Heart right ventricle (tissue), 16 donors: ENCODE measurements at regions not wholly inside any gene's neighbourhood (a gene's known extent, or its start where the extent isn't known, plus 50 kb on each side); places are given as distances from the start of the nearest gene placed in this dataset.
A peak's percentile ranks its signal among the peaks of the same experiment; 100 is the strongest.

Experiments used
- ATAC-seq, 8 donors: fragments of 200-7000 bp; cut with Tn5 transposase; one replicate each; pipeline ENCODE4 v1.9.1; 2020; ENCODE audit warnings: mild to moderate bottlenecking in 8 of 8, moderate library complexity in 8 of 8, moderate number of reproducible peaks in 1 of 8
- DNase-seq, 2 donors: peaks; one replicate each; pipeline ENCODE4 v3.0.0-alpha.2; 2020
- H3K27ac ChIP-seq, 10 donors: fragments of 200-600 bp; sonication (generic) in 2 of 10; one replicate each; pipeline versions ENCODE4 v1.5.0 to v1.8.0; 2020 to 2022; ENCODE audit warnings: mild to moderate bottlenecking in 3 of 10
- H3K27me3 ChIP-seq, 7 donors: fragments of 200-600 bp; one replicate each; pipeline ENCODE4 v1.8.0; 2021 to 2022; ENCODE audit warnings: mild to moderate bottlenecking in 2 of 7
- H3K36me3 ChIP-seq, 9 donors: fragments of 200-600 bp; sonication (generic) in 1 of 9; one replicate each; pipeline versions ENCODE4 v1.5.0 to v1.8.0; 2020 to 2022; ENCODE audit warnings: mild to moderate bottlenecking in 2 of 9
- H3K4me1 ChIP-seq, 9 donors: fragments of 200-600 bp; sonication (generic) in 1 of 9; one replicate each; pipeline versions ENCODE4 v1.5.0 to v1.8.0; 2020 to 2022; ENCODE audit warnings: mild to moderate bottlenecking in 4 of 9
- H3K4me3 ChIP-seq, 10 donors: fragments of 200-600 bp; sonication (generic) in 2 of 10; one replicate each; pipeline versions ENCODE4 v1.5.0 to v1.8.0; 2020 to 2022; ENCODE audit warnings: mild to moderate bottlenecking in 7 of 10, moderate library complexity in 2 of 10
- H3K9me3 ChIP-seq, 11 donors: fragments of 200-600 bp in 10 of 11; sonication (generic) in 2 of 11; one replicate each; pipeline versions ENCODE4 v1.5.0 to v1.8.0; 2013 to 2022; ENCODE audit warnings: mild to moderate bottlenecking in 2 of 11, control low read depth in 1 of 11, moderate library complexity in 1 of 11
- WGBS, 2 donors: extraction: QIAGEN DNeasy Blood & Tissue Kit; methylation state at CpG; one replicate each; pipeline ENCODE4 v1.1.7; 2013; ENCODE audit warnings: inconsistent platforms in 1 of 2; 5-methylcytosine and 5-hydroxymethylcytosine counted together
- intact Hi-C, 10 donors: fragments of 100-400 bp; cut with DNase I; formaldehyde crosslinking; loops; one replicate each; pipeline versions ENCODE4 v1.11.1 to v1.14.2; 2022
- TF ChIP-seq, protein P1 (sequence below), 9 donors: fragments of 200-600 bp; sonication (generic) in 2 of 9; IDR thresholded peaks; one replicate each; pipeline versions ENCODE4 v1.5.0 to v1.8.0; 2021 to 2022; ENCODE audit warnings: antibody characterized with exemption in 9 of 9, mild to moderate bottlenecking in 5 of 9, moderate library complexity in 1 of 9
- donor health status: Arrhythmogenic right ventricular cardiomyopathy.
- donor health status: ischemic (EF 13 %, LVEDD 7.1; RV severe dilation, severe dysfunction).
- donor health status: healthy with polysubstance abuse.
- donor health status: DM: no; HTN: yes; CAD: no.
- donor health status: DM: no; HTN: no; CAD: no.
- donor health status: ischemic (EF 25% LVEDD 6.9; RV normal size, moderate dysfunction).
- donor health status: ischemic (EF 25% LVEDD 5.7; RV mildly dilated, moderate dysfunction).
- donor health status: healthy.
- donor health status: DM: yes; HTN: yes; CAD: no.
- donor health status: Ischemic cardiomyopathy.
- donor health status: ischemic (EF 35%, LVEDD 5.7; RV mildly dilated, moderate dysfunction).
- donor health status: nonischemic (EF 11% LVEDD 7.7; RV severe dilation, severe dysfunction).
- donor health status: DM: yes; HTN: yes; CAD: no.
- donor health status: PGD.
- donor health status: ischemic (EF 29% LVEDD 5.4; RV normal size, mild dysfunction).
- donor health status: nonischemic (EF 23%, LVEDD 6.1; RV moderate dilation, normal function).

DNA sequence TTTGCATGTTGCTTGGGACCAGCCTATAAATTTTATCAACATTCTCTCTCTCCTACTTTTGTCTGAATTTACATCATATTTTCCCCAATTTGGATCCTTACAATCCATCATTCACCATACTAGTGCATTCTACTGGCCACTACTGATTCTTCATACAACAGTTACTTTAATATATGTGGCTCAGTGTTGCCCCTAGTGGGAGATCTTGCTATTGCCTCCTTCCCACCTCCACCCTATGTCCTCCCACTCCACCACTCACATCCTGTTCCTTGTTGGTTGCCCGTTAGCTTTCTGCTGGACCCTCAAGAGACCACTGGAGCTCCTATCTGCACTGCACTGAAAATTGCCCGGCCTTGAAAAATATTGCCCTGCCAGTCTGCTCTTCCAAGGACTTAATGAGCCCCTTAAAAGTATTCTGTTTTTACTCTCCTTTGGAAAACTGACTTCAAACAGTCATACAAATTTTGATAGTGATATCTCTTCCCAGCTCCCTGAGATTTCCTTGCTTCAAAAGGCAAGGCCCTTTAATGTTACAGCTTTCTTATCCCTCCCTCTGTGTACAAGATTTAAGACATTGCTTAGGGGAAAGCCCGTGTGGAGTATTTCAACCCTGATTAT lies 243.2 kb upstream of the TMEM229A start:
- H3K27me3 ChIP-seq, result no peaks in the 10 kb centered on the region
- no peak overlapping the region for H3K27ac ChIP-seq
- no peaks in the 10 kb centered on the region for H3K4me1 ChIP-seq
- 57 to 67% methylated on average over 3 of the region's 3 CpGs for WGBS, 2 donors
- ATAC-seq (peak in 1 of 8 donors; percentile 31), DNase-seq (no peak)
- intact Hi-C loops, result no loop called here
- H3K9me3 ChIP-seq, result no peaks in the 10 kb centered on the region
- TF ChIP-seq, protein P1, sequence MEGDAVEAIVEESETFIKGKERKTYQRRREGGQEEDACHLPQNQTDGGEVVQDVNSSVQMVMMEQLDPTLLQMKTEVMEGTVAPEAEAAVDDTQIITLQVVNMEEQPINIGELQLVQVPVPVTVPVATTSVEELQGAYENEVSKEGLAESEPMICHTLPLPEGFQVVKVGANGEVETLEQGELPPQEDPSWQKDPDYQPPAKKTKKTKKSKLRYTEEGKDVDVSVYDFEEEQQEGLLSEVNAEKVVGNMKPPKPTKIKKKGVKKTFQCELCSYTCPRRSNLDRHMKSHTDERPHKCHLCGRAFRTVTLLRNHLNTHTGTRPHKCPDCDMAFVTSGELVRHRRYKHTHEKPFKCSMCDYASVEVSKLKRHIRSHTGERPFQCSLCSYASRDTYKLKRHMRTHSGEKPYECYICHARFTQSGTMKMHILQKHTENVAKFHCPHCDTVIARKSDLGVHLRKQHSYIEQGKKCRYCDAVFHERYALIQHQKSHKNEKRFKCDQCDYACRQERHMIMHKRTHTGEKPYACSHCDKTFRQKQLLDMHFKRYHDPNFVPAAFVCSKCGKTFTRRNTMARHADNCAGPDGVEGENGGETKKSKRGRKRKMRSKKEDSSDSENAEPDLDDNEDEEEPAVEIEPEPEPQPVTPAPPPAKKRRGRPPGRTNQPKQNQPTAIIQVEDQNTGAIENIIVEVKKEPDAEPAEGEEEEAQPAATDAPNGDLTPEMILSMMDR (IDR thresholded peaks at IDR 0.05), result peak in 6 of 9 donors; percentile 19 to 44 (median 32)
- H3K4me3 ChIP-seq, result no peak overlapping the region
- no peaks in the 10 kb centered on the region for H3K36me3 ChIP-seq

DNA sequence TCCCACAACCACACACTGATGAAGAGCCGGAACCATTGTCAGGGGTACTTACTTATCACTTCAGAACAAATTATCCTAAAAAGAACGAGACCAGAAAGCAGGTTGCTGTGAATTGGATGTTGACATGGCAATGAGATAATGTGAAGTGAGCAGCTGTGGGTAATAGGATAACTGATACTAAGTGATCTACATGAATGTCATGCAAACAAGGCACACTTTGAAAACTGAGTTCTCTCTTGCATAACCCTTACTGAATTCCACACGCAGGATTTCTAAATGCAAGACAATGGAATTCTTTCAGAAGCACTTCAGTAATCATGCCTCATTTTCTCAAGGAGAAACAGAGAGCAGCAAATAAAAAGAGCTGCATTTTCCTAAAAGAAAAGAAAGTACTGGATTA lies 242.5 kb upstream of the TMEM229A start:
- intact Hi-C loops, result no loop called here
- TF ChIP-seq, protein P1 (IDR thresholded peaks at IDR 0.05), result no peak
- H3K4me3 ChIP-seq, result no peak overlapping the region
- H3K27ac ChIP-seq, result no peak overlapping the region
- ATAC-seq, result no peak
- DNase-seq, result no peak
- no peaks in the 10 kb centered on the region for H3K36me3 ChIP-seq
- no peaks in the 10 kb centered on the region for H3K9me3 ChIP-seq
- no peaks in the 10 kb centered on the region for H3K4me1 ChIP-seq
- H3K27me3 ChIP-seq, result no peaks in the 10 kb centered on the region
- 16 to 22% methylated on average over 3 of the region's 3 CpGs for WGBS, 2 donors

DNA sequence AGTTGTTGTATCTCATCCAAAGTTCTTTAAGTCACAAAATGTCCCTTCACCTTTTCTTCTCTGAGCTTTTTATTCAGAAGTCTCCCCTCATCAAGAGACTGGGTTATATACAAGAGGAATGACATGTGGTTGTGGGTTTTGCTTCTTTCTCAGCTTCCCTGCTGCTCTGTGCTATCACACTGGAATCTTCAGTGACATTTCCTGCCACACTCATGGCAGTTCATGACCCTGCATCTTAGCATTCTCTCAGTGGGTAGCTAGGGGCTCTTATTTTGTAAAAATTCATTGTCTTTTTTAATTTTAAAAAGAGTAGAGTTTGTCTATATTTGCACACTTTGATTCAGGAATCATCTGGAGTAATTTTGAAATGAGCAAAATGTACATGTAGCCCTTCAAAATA lies 236.9 kb upstream of the TMEM229A start:
- ATAC-seq (no peak), DNase-seq (no peak)
- intact Hi-C loops, result no loop called here
- TF ChIP-seq, protein P1 (IDR thresholded peaks at IDR 0.05), result no peak
- no peaks in the 10 kb centered on the region for H3K9me3 ChIP-seq
- no peaks in the 10 kb centered on the region for H3K4me1 ChIP-seq
- no peak overlapping the region for H3K27ac ChIP-seq
- H3K27me3 ChIP-seq, result no peaks in the 10 kb centered on the region
- H3K36me3 ChIP-seq, result no peaks in the 10 kb centered on the region
- no peak overlapping the region for H3K4me3 ChIP-seq

DNA sequence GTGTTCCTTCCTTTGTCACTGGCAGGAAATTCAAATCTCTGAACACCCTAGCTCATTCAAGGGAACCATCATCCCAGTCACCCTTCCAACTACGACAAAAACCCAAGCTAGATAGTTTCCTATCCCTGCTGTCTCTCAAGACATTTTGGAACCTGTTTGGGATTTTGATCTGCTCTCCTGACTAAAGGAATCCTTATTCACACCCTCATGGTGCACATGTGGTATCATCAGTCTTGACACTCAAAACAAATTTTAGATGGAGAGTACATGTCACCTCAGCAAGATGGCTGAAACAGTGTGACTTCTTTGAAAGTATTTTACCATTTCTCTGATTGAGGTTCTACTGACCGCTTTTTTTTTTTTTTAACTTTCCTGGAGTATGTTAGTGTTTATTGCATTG lies 234.3 kb upstream of the TMEM229A start:
- Histone ChIP-seq H3K36me3 (no peaks in the 10 kb centered on the region), H3K4me1 (no peaks in the 10 kb centered on the region), H3K27ac (no peak overlapping the region), H3K27me3 (no peaks in the 10 kb centered on the region), H3K9me3 (no peaks in the 10 kb centered on the region), H3K4me3 (no peak overlapping the region)
- intact Hi-C loops, result no loop called here
- WGBS, 2 donors, result 68 to 77% methylated on average over 2 of the region's 2 CpGs
- ATAC-seq (no peak), DNase-seq (no peak)
- TF ChIP-seq, protein P1 (IDR thresholded peaks at IDR 0.05), result no peak
